ENCODE measurements at regions not wholly inside any gene's neighbourhood (a gene's known extent, or its start where the extent isn't known, plus 50 kb on each side); places are given as distances from the start of the nearest gene placed in this dataset.
"Not testable (repeated sequence)": the region's sequence is repeated elsewhere in the genome, so short reads cannot be mapped to it uniquely, and the experiment has no call there.

DNA sequence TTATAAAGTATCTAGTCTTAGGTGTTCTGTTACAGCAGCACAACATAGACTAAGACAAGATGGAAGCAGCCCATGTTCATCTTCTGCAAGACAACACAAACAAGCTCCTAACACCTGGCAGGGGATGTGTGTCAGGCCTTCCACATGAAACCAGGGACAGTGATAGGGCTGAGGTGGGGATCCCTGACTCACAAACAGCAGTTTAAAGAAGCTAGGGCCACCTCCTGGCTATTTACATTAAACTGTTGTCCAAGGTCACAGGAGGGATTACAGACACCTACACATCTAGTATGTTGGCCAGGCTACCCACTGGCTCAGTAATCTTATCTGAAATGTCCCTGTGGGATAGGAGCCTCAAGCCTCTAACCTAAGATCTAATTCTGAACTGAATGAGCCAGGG lies 211.3 kb downstream of the MINAR1 start:
- H3K27ac Mint-ChIP-seq: no peak overlapping the region
- H3K4me1 Mint-ChIP-seq: no peaks in the 10 kb centered on the region
- H3K36me3 Mint-ChIP-seq: no peaks in the 10 kb centered on the region
- Histone ChIP-seq H3K4me3 (ENCODE audit: control insufficient read depth in 1 of 2, extremely low read depth in 1 of 2, low read length in 1 of 2) (no peak overlapping the region), H3K4me1 (ENCODE audit: control insufficient read depth in 1 of 2, extremely low read depth in 1 of 2, insufficient read depth in 2 of 2, low read length in 2 of 2) (no peaks in the 10 kb centered on the region), H3K9me3 (no peaks in the 10 kb centered on the region), H3K27me3 (replicated peaks in 1 of 2; ENCODE audit: control insufficient read depth in 2 of 2, extremely low read depth in 1 of 2, insufficient read depth in 2 of 2, low read length in 1 of 2) (peaks cover 0 to 3% of the 10 kb centered on the region in 2 experiments), H3K36me3 (ENCODE audit: control insufficient read depth in 2 of 2, extremely low read depth in 1 of 2, insufficient read depth in 1 of 2, low read length in 1 of 2) (no peaks in the 10 kb centered on the region), H3K27ac (ENCODE audit: low read length) (no peak overlapping the region)
- peaks cover 23 to 25% of the 10 kb centered on the region in 2 donors for H3K27me3 Mint-ChIP-seq
- DNase-seq: no peak
- no peak for ATAC-seq (replicated peaks in 1 of 4)
- peaks cover 4 to 21% (median 5%) of the 10 kb centered on the region in 3 donors for H3K9me3 Mint-ChIP-seq
- H3K4me3 Mint-ChIP-seq: no peak overlapping the region
- POLR2A ChIA-PET: interaction anchor here in 1 of 2 donors (0.6 kb wide), 1 partner anchor 46 kb away, joined by 10 read pairs; no protein-coding TSS in a partner anchor
- CTCF ChIA-PET: no interaction called here

DNA sequence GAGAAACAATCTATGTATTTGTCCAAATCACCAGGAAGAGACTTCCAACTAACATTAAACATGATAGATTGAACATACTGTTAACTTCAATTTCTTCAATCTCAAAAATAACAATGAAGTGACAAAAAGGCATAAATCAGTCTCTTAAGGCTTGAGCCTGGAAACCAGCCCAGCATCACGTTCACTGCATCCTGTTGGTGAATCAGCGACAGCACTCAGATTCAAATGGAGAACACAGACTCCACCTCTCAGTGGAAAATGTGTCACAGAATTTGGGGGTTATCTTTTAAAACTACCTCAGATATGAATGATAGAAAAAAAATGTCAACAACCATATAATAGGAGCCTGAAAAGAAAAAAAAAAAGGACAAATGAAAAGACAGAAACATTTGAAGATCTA lies 212.0 kb downstream of the MINAR1 start:
- ChIA-PET CTCF (no interaction called here), POLR2A (no interaction called here)

DNA sequence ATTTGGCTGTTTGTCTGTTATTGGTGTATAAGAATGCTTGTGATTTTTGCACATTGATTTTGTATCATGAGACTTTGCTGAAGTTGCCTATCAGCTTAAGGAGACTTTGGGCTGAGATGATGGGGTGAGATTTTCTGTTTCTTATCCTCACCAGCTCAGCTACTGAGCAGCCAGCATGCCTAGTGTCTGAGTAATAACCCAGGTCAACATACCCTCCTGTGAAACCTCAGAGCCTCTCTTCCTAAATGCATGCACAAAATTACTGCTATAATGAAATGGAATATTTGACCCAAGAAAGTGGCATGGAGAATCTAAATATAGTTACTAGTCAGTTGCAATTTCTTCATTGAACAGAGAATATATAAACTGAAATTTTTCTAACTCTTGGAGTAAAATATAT lies 220.8 kb downstream of the MINAR1 start:
- H3K4me3 ChIP-seq (ENCODE audit: control insufficient read depth in 1 of 2, extremely low read depth in 1 of 2, low read length in 1 of 2); H3K4me1 Mint-ChIP-seq; H3K9me3 ChIP-seq; H3K9me3 Mint-ChIP-seq; POLR2A ChIA-PET; H3K27ac ChIP-seq (ENCODE audit: low read length); H3K4me1 ChIP-seq (ENCODE audit: control insufficient read depth in 1 of 2, extremely low read depth in 1 of 2, insufficient read depth in 2 of 2, low read length in 2 of 2); ATAC-seq (replicated peaks in 1 of 4); H3K36me3 Mint-ChIP-seq; DNase-seq; H3K36me3 ChIP-seq (ENCODE audit: control insufficient read depth in 2 of 2, extremely low read depth in 1 of 2, insufficient read depth in 1 of 2, low read length in 1 of 2); H3K4me3 Mint-ChIP-seq; H3K27ac Mint-ChIP-seq; CTCF ChIA-PET: not testable (repeated sequence)
- H3K27me3 ChIP-seq (replicated peaks in 1 of 2; ENCODE audit: control insufficient read depth in 2 of 2, extremely low read depth in 1 of 2, insufficient read depth in 2 of 2, low read length in 1 of 2): peaks cover 0 to 11% of the 10 kb centered on the region in 2 experiments
- H3K27me3 Mint-ChIP-seq: peaks cover 14 to 22% of the 10 kb centered on the region in 2 donors

More for the DNA sequence above, 212.0 kb downstream of the MINAR1 start:
- no peaks in the 10 kb centered on the region for H3K36me3 Mint-ChIP-seq
- Histone ChIP-seq H3K9me3 (no peaks in the 10 kb centered on the region), H3K27me3 (replicated peaks in 1 of 2; ENCODE audit: control insufficient read depth in 2 of 2, extremely low read depth in 1 of 2, insufficient read depth in 2 of 2, low read length in 1 of 2) (peaks cover 0 to 3% of the 10 kb centered on the region in 2 experiments), H3K4me3 (ENCODE audit: control insufficient read depth in 1 of 2, extremely low read depth in 1 of 2, low read length in 1 of 2) (no peak overlapping the region), H3K4me1 (ENCODE audit: control insufficient read depth in 1 of 2, extremely low read depth in 1 of 2, insufficient read depth in 2 of 2, low read length in 2 of 2) (no peaks in the 10 kb centered on the region), H3K27ac (ENCODE audit: low read length) (no peak overlapping the region), H3K36me3 (ENCODE audit: control insufficient read depth in 2 of 2, extremely low read depth in 1 of 2, insufficient read depth in 1 of 2, low read length in 1 of 2) (no peaks in the 10 kb centered on the region)
- no peak overlapping the region for H3K4me3 Mint-ChIP-seq
- no peaks in the 10 kb centered on the region for H3K4me1 Mint-ChIP-seq
- H3K27ac Mint-ChIP-seq: no peak overlapping the region
- peaks cover 23 to 24% of the 10 kb centered on the region in 2 donors for H3K27me3 Mint-ChIP-seq
- peaks cover 4 to 21% (median 5%) of the 10 kb centered on the region in 3 donors for H3K9me3 Mint-ChIP-seq
- WGBS (ENCODE audit: insufficient coverage): no CpG with 5 or more reads among the region's 2 CpGs
- DNase-seq (no peak), ATAC-seq (replicated peaks in 1 of 4) (no peak)

DNA sequence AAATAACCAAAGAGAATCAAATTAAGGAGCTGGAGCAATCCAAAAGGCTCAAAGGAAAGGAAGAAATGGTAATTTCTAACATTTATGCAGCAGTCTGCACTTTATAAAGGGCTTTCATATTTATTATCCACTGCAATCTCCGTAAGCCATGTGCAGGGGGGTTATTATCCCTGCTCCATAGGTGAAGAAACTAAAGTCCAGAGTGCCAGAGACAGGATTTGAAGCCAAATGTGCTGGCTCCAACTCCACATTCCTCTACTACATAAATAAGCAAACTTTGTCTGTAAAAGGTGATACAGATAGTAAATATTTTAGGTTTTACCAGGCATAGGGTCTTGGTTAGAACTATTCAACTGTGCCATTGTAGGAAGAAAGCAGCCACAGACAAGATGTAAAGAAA lies 221.4 kb downstream of the MINAR1 start:
- ATAC-seq (replicated peaks in 1 of 4): no peak
- CTCF ChIA-PET: no interaction called here
- H3K27ac ChIP-seq (ENCODE audit: low read length): no peak overlapping the region
- DNase-seq: no peak
- no peak overlapping the region for H3K4me3 Mint-ChIP-seq
- no peak overlapping the region for H3K27ac Mint-ChIP-seq
- H3K4me3 ChIP-seq (ENCODE audit: control insufficient read depth in 1 of 2, extremely low read depth in 1 of 2, low read length in 1 of 2): no peak overlapping the region
- no peaks in the 10 kb centered on the region for H3K36me3 Mint-ChIP-seq
- peaks cover 17 to 27% of the 10 kb centered on the region in 2 donors for H3K27me3 Mint-ChIP-seq
- H3K36me3 ChIP-seq (ENCODE audit: control insufficient read depth in 2 of 2, extremely low read depth in 1 of 2, insufficient read depth in 1 of 2, low read length in 1 of 2): no peaks in the 10 kb centered on the region
- POLR2A ChIA-PET: no interaction called here
- peaks cover 0 to 11% of the 10 kb centered on the region in 2 experiments for H3K27me3 ChIP-seq (replicated peaks in 1 of 2; ENCODE audit: control insufficient read depth in 2 of 2, extremely low read depth in 1 of 2, insufficient read depth in 2 of 2, low read length in 1 of 2)
- H3K4me1 ChIP-seq (ENCODE audit: control insufficient read depth in 1 of 2, extremely low read depth in 1 of 2, insufficient read depth in 2 of 2, low read length in 2 of 2): no peaks in the 10 kb centered on the region
- WGBS (ENCODE audit: insufficient coverage): no CpG with 5 or more reads among the region's 1 CpG
- H3K9me3 ChIP-seq: no peaks in the 10 kb centered on the region
- H3K4me1 Mint-ChIP-seq: no peaks in the 10 kb centered on the region
- peaks cover 0 to 3% (median 0%) of the 10 kb centered on the region in 3 donors for H3K9me3 Mint-ChIP-seq

DNA sequence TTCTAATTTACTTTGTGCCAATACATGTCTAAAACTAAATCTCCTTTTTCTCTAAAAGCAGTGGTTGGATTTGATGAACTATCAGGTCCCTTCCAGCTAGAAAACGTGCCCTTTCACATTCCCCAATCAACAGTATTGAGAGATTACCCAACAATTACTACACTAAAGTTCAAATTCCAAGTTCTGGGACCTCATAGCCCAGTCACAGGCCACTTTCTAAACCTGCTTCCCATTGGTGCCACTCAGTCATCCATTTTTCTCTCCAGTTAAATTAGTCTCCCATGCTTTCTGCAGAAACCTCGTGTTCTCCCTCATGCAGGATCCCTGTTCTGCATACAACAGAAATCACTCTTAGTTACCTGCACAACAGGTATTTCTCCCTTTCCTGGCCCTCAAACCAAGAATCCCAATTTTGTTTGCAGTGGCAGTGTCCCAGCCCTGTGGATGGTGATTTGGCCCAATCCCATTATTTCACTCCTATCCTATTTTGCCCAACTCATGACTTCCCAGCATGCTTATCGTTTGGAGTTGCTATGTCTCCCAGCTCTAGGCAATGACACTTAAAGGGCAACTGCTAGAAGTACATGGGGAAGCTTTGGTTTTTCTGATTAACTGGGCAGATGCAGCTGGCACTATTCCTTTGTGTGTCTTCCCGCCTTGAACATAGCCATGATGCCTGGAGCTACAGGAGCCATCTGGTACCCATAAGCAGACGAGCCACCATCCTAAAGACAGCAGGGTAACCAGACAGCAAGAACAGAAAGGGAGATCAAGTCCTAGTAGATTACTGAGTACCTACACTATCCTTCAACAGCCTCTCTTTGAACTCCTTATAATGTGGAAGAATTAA lies 224.2 kb downstream of the MINAR1 start:
- H3K4me1 Mint-ChIP-seq: no peaks in the 10 kb centered on the region
- DNase-seq (no peak), ATAC-seq (replicated peaks in 1 of 4) (no peak)
- H3K4me3 ChIP-seq (ENCODE audit: control insufficient read depth in 1 of 2, extremely low read depth in 1 of 2, low read length in 1 of 2): no peak overlapping the region
- CTCF ChIA-PET: no interaction called here
- H3K36me3 ChIP-seq (ENCODE audit: control insufficient read depth in 2 of 2, extremely low read depth in 1 of 2, insufficient read depth in 1 of 2, low read length in 1 of 2): no peaks in the 10 kb centered on the region
- H3K9me3 Mint-ChIP-seq: peaks cover 0 to 3% (median 0%) of the 10 kb centered on the region in 3 donors
- H3K27ac Mint-ChIP-seq: no peak overlapping the region
- H3K4me1 ChIP-seq (ENCODE audit: control insufficient read depth in 1 of 2, extremely low read depth in 1 of 2, insufficient read depth in 2 of 2, low read length in 2 of 2): no peaks in the 10 kb centered on the region
- POLR2A ChIA-PET: no interaction called here
- WGBS (ENCODE audit: insufficient coverage): 70% methylated on average over 3 of the region's 5 CpGs
- H3K4me3 Mint-ChIP-seq: no peak overlapping the region
- H3K27ac ChIP-seq (ENCODE audit: low read length): no peak overlapping the region
- H3K36me3 Mint-ChIP-seq: no peaks in the 10 kb centered on the region
- peaks cover 0 to 11% of the 10 kb centered on the region in 2 experiments for H3K27me3 ChIP-seq (replicated peaks in 1 of 2; ENCODE audit: control insufficient read depth in 2 of 2, extremely low read depth in 1 of 2, insufficient read depth in 2 of 2, low read length in 1 of 2)
- no peaks in the 10 kb centered on the region for H3K9me3 ChIP-seq
- H3K27me3 Mint-ChIP-seq: peaks cover 22 to 32% of the 10 kb centered on the region in 2 donors

DNA sequence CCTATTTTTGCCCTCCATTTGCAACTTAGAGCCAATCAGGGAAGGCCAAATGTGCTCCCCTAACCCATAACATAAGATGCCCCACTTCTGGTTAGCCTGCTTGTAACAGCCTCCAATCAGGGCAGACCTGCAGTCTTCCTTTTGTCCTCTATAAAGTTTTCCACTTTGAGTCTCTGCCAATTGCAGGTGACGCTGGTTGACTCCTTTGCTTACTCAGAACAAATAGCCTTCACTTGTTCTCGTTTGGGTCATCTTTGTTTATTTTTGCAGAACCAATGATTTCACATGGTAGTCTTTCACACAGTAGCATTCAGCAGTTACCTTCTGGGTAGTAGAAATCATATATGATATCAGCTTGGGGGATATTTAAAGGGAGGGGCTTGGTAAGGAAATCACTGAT lies 225.6 kb downstream of the MINAR1 start:
- Mint-ChIP-seq H3K36me3 (no peaks in the 10 kb centered on the region), H3K9me3 (peaks cover 0 to 5% (median 0%) of the 10 kb centered on the region in 3 donors), H3K27ac (no peak overlapping the region), H3K4me3 (no peak overlapping the region), H3K27me3 (peaks cover 29 to 41% of the 10 kb centered on the region in 2 donors), H3K4me1 (no peaks in the 10 kb centered on the region)
- ATAC-seq (replicated peaks in 1 of 4): no peak
- WGBS (ENCODE audit: insufficient coverage): 60% methylated on average over 1 of the region's 2 CpGs
- Histone ChIP-seq H3K27me3 (replicated peaks in 1 of 2; ENCODE audit: control insufficient read depth in 2 of 2, extremely low read depth in 1 of 2, insufficient read depth in 2 of 2, low read length in 1 of 2) (peaks cover 0 to 11% of the 10 kb centered on the region in 2 experiments), H3K9me3 (no peaks in the 10 kb centered on the region), H3K4me3 (ENCODE audit: control insufficient read depth in 1 of 2, extremely low read depth in 1 of 2, low read length in 1 of 2) (no peak overlapping the region), H3K27ac (ENCODE audit: low read length) (no peak overlapping the region), H3K4me1 (ENCODE audit: control insufficient read depth in 1 of 2, extremely low read depth in 1 of 2, insufficient read depth in 2 of 2, low read length in 2 of 2) (no peaks in the 10 kb centered on the region), H3K36me3 (ENCODE audit: control insufficient read depth in 2 of 2, extremely low read depth in 1 of 2, insufficient read depth in 1 of 2, low read length in 1 of 2) (no peaks in the 10 kb centered on the region)
- ChIA-PET POLR2A (no interaction called here), CTCF (no interaction called here)
- DNase-seq: no peak

All from T-cell (primary cell).